Panc1 (cell line): ENCODE measurements at regions not wholly inside any gene's neighbourhood (a gene's known extent, or its start where the extent isn't known, plus 50 kb on each side); places are given as distances from the start of the nearest gene placed in this dataset.

Experiments used
- ATAC-seq: fragments of 200-7000 bp; cut with Tn5 transposase; 2 replicates; pipeline ENCODE4 v1.9.1; 2020; ENCODE audit warnings: mild to moderate bottlenecking, moderate library complexity
- BruUV-seq: library from RNA; stranded (reverse); fragments of 400-500 nt; replicated peaks from 2 replicates; lab custom pipeline; 2021; lab: Mats Ljungman, UMichigan
- CTCF ChIA-PET: fragments of 300-600 bp; sonication (Branson Sonifier 250); formaldehyde crosslinking; loops from one replicate; lab custom pipeline; 2022; ENCODE audit warnings: antibody characterized with exemption; lab: Charles Lee
- POLR2A ChIA-PET: fragments of 300-600 bp; sonication (Branson Sonifier 250); formaldehyde crosslinking; loops from one replicate; lab custom pipeline; 2022; ENCODE audit warnings: antibody characterized with exemption; lab: Charles Lee
- DNase-seq: peaks from one replicate; pipeline ENCODE4 v3.0.0-alpha.2; 2010; ENCODE audit warnings: low read depth, low spot score
- H3K27ac ChIP-seq: 2 replicates; pipeline ENCODE4 v1.5.1; 2011; ENCODE audit warnings: mild to moderate bottlenecking, low read length, inconsistent platforms
- H3K27me3 ChIP-seq: fragments of 200-500 bp; sonication (Bioruptor generic); 2 replicates; pipeline ENCODE4 v1.6.0; 2014; ENCODE audit warnings: low read length, inconsistent platforms; ENCODE audit not compliant: control insufficient read depth, insufficient read depth
- H3K36me3 ChIP-seq: fragments of 200-500 bp; sonication (Bioruptor generic); 2 replicates; pipeline ENCODE4 v1.5.1; 2014; ENCODE audit warnings: inconsistent platforms, mild to moderate bottlenecking, low read length, moderate library complexity; ENCODE audit not compliant: control insufficient read depth, insufficient read depth
- H3K4me1 ChIP-seq: 2 replicates; pipeline ENCODE4 v1.5.1; 2011; ENCODE audit warnings: inconsistent platforms, mild to moderate bottlenecking, low read length, moderate library complexity; ENCODE audit not compliant: control insufficient read depth, insufficient read depth
- H3K4me3 ChIP-seq, 2 experiments: 2 replicates each; pipeline ENCODE4 v1.5.1; 2011 to 2012; ENCODE audit warnings: low read depth in 2 of 2, low read length in 2 of 2, mild to moderate bottlenecking in 2 of 2, inconsistent platforms in 1 of 2, moderate library complexity in 1 of 2
- H3K9me3 ChIP-seq: fragments of 200-500 bp; sonication (Bioruptor generic); 2 replicates; pipeline ENCODE4 v1.5.1; 2014; ENCODE audit warnings: low read depth, mild to moderate bottlenecking, inconsistent platforms, low read length, moderate library complexity; ENCODE audit not compliant: control insufficient read depth, insufficient read depth
- POLR2AphosphoS5 ChIP-seq: IDR thresholded peaks from 2 replicates; pipeline ENCODE4 v1.6.1; 2012; ENCODE audit warnings: mild to moderate bottlenecking, low read depth, low read length, moderate library complexity
- SIN3A ChIP-seq: IDR thresholded peaks from 2 replicates; pipeline ENCODE4 v1.6.1; 2012; ENCODE audit warnings: low read depth, mild to moderate bottlenecking, low read length, moderate library complexity, borderline replicate concordance; ENCODE audit not compliant: insufficient read depth
- in situ Hi-C: cut with HindIII; loops from 2 replicates; pipeline ENCODE4 v1.10.0; 2016; ENCODE audit warnings: low sequenced_read_pairs, low pct_unique_long_range_greater_than_20kb
- intact Hi-C: fragments of 100-400 bp; cut with micrococcal nuclease; formaldehyde crosslinking; loops from one replicate; pipeline ENCODE4 v1.10.0; 2022; ENCODE audit not compliant: unreplicated experiment
- TF ChIP-seq, protein P1 (sequence below), 2 experiments: IDR thresholded peaks; 2 replicates each; pipeline ENCODE4 v1.6.1; 2011 to 2012; ENCODE audit warnings: low read depth in 2 of 2, control low read depth in 1 of 2, low read length in 1 of 2, mild to moderate bottlenecking in 1 of 2, moderate library complexity in 1 of 2; ENCODE audit not compliant: insufficient read depth in 1 of 2
- TF ChIP-seq, protein P2 (sequence below): fragments of 450-650 bp; IDR thresholded peaks from 2 replicates; pipeline ENCODE4 v1.5.1; 2017; ENCODE audit warnings: mild to moderate bottlenecking

DNA sequence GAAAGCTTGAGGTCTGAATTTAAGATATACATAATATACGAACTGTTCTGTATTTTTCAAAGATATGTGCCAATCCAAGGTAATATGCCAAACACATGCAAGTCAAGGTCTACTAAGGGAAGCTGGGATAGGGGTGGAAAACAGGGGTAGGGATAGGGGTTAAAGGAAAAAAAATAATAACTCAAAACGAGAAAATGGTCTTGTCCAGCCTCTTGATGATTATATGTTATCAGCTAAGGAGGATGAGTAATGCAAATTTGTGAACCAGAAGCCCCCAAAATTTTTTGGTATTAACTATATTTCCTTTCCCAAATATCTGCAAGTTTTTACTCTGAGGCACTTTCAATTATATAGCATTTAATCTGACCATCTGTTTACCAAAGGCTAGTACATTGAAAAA, 219.3 kb downstream of the ZEB2 start:
- TF ChIP-seq, protein P1, sequence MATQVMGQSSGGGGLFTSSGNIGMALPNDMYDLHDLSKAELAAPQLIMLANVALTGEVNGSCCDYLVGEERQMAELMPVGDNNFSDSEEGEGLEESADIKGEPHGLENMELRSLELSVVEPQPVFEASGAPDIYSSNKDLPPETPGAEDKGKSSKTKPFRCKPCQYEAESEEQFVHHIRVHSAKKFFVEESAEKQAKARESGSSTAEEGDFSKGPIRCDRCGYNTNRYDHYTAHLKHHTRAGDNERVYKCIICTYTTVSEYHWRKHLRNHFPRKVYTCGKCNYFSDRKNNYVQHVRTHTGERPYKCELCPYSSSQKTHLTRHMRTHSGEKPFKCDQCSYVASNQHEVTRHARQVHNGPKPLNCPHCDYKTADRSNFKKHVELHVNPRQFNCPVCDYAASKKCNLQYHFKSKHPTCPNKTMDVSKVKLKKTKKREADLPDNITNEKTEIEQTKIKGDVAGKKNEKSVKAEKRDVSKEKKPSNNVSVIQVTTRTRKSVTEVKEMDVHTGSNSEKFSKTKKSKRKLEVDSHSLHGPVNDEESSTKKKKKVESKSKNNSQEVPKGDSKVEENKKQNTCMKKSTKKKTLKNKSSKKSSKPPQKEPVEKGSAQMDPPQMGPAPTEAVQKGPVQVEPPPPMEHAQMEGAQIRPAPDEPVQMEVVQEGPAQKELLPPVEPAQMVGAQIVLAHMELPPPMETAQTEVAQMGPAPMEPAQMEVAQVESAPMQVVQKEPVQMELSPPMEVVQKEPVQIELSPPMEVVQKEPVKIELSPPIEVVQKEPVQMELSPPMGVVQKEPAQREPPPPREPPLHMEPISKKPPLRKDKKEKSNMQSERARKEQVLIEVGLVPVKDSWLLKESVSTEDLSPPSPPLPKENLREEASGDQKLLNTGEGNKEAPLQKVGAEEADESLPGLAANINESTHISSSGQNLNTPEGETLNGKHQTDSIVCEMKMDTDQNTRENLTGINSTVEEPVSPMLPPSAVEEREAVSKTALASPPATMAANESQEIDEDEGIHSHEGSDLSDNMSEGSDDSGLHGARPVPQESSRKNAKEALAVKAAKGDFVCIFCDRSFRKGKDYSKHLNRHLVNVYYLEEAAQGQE (IDR thresholded peaks at IDR 0.05; ENCODE audit: insufficient read depth in 1 of 2, low read depth in 2 of 2, low read length in 1 of 2): no peak
- TF ChIP-seq SIN3A (no peak), POLR2AphosphoS5 (no peak)
- TF ChIP-seq, protein P2, sequence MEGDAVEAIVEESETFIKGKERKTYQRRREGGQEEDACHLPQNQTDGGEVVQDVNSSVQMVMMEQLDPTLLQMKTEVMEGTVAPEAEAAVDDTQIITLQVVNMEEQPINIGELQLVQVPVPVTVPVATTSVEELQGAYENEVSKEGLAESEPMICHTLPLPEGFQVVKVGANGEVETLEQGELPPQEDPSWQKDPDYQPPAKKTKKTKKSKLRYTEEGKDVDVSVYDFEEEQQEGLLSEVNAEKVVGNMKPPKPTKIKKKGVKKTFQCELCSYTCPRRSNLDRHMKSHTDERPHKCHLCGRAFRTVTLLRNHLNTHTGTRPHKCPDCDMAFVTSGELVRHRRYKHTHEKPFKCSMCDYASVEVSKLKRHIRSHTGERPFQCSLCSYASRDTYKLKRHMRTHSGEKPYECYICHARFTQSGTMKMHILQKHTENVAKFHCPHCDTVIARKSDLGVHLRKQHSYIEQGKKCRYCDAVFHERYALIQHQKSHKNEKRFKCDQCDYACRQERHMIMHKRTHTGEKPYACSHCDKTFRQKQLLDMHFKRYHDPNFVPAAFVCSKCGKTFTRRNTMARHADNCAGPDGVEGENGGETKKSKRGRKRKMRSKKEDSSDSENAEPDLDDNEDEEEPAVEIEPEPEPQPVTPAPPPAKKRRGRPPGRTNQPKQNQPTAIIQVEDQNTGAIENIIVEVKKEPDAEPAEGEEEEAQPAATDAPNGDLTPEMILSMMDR: no peak
- H3K36me3 ChIP-seq: no peaks in the 10 kb centered on the region
- CTCF ChIA-PET: no interaction called here
- no TSS peak for BruUV-seq
- DNase-seq (no peak), ATAC-seq (no peak)
- POLR2A ChIA-PET: no interaction called here
- H3K4me1 ChIP-seq: no peaks in the 10 kb centered on the region
- H3K27ac ChIP-seq: no peak overlapping the region
- no peaks in the 10 kb centered on the region for H3K27me3 ChIP-seq
- intact Hi-C loops (no loop called here), in situ Hi-C loops (no loop called here)
- H3K9me3 ChIP-seq: no peaks in the 10 kb centered on the region
- no peak overlapping the region for H3K4me3 ChIP-seq

- ChIA-PET POLR2A (no interaction called here), CTCF (no interaction called here)
- in situ Hi-C loops: no loop called here
- intact Hi-C loops: no loop called here
- no peak for ATAC-seq
- DNase-seq: no peak
- H3K27ac ChIP-seq: no peak overlapping the region
- H3K27me3 ChIP-seq: no peaks in the 10 kb centered on the region
- H3K9me3 ChIP-seq: no peaks in the 10 kb centered on the region
- H3K4me3 ChIP-seq: no peak overlapping the region
- H3K36me3 ChIP-seq: no peaks in the 10 kb centered on the region
- no TSS peak for BruUV-seq
- TF ChIP-seq, protein P1 (IDR thresholded peaks at IDR 0.05; ENCODE audit: insufficient read depth in 1 of 2, low read depth in 2 of 2, low read length in 1 of 2): no peak
- TF ChIP-seq, protein P2: no peak
- TF ChIP-seq POLR2AphosphoS5: no peak
- no peak for TF ChIP-seq SIN3A
- no peaks in the 10 kb centered on the region for H3K4me1 ChIP-seq
Measured at GRCh38 chr2:144290276-144290675, 229.6 kb downstream of the ZEB2 start.
